ENCODE measurements at regions not wholly inside any gene's neighbourhood (a gene's known extent, or its start where the extent isn't known, plus 50 kb on each side); places are given as distances from the start of the nearest gene placed in this dataset.
"Not testable (repeated sequence)": the region's sequence is repeated elsewhere in the genome, so short reads cannot be mapped to it uniquely, and the experiment has no call there.

- no peak for TF ChIP-seq CTCF (conservative IDR thresholded peaks at IDR 0.05; ENCODE audit: low read length)
- H3K4me3 ChIP-seq (ENCODE audit: low read length), result no peak overlapping the region
- no peak for DNase-seq (ENCODE audit: low read depth)
Measured at GRCh38 chr2:167752734-167753133, 494.7 kb downstream of the STK39 start.

- no peak overlapping the region for H3K4me3 ChIP-seq (ENCODE audit: low read length)
- no peak for TF ChIP-seq CTCF (conservative IDR thresholded peaks at IDR 0.05; ENCODE audit: low read length)
- no peak for DNase-seq (ENCODE audit: low read depth)
Measured at GRCh38 chr2:167750675-167751074, 496.7 kb downstream of the STK39 start.

- TF ChIP-seq CTCF (conservative IDR thresholded peaks at IDR 0.05; ENCODE audit: low read length), result no peak
- no peak overlapping the region for H3K4me3 ChIP-seq (ENCODE audit: low read length)
- no peak for DNase-seq (ENCODE audit: low read depth)
Measured at GRCh38 chr2:167749660-167750059, 497.7 kb downstream of the STK39 start.

- no peak for DNase-seq (ENCODE audit: low read depth)
- TF ChIP-seq CTCF (conservative IDR thresholded peaks at IDR 0.05; ENCODE audit: low read length), result no peak
- no peak overlapping the region for H3K4me3 ChIP-seq (ENCODE audit: low read length)
Measured at GRCh38 chr2:167749016-167749415, 498.4 kb downstream of the STK39 start.

GRCh38 chr2:167748536-167748935 is 498.9 kb downstream of the STK39 start:
- no peak for DNase-seq (ENCODE audit: low read depth)
- no peak for TF ChIP-seq CTCF (conservative IDR thresholded peaks at IDR 0.05; ENCODE audit: low read length)
- no peak overlapping the region for H3K4me3 ChIP-seq (ENCODE audit: low read length)

- no peak for DNase-seq (ENCODE audit: low read depth)
- no peak for TF ChIP-seq CTCF (conservative IDR thresholded peaks at IDR 0.05; ENCODE audit: low read length)
Measured at GRCh38 chr2:167745667-167746066, 501.7 kb downstream of the STK39 start.

GRCh38 chr2:167739921-167740320 is 507.5 kb downstream of the STK39 start:
- not testable (repeated sequence) for H3K4me3 ChIP-seq (ENCODE audit: low read length); DNase-seq (ENCODE audit: low read depth)

More at GRCh38 chr2:167745667-167746066, 501.7 kb downstream of the STK39 start:
- H3K4me3 ChIP-seq (ENCODE audit: low read length), result no peak overlapping the region

GRCh38 chr2:167733747-167734146 is 513.6 kb downstream of the STK39 start:
- DNase-seq (ENCODE audit: low read depth), result no peak
- no peak for TF ChIP-seq CTCF (conservative IDR thresholded peaks at IDR 0.05; ENCODE audit: low read length)

More at GRCh38 chr2:167733747-167734146, 513.6 kb downstream of the STK39 start:
- no peak overlapping the region for H3K4me3 ChIP-seq (ENCODE audit: low read length)

Data from AG10803 (cell line).